ENCODE measurements at regions not wholly inside any gene's neighbourhood (a gene's known extent, or its start where the extent isn't known, plus 50 kb on each side); places are given as distances from the start of the nearest gene placed in this dataset.

- TF ChIP-seq CTCF (IDR thresholded peaks at IDR 0.05) (no peak), EP300 (IDR thresholded peaks at IDR 0.05) (no peak)
Observed at GRCh38 chr5:105195765-105196164, 1633.2 kb upstream of the NUDT12 start.

Data from stomach (tissue), 4 donors.